Smooth muscle cell of the brain vasculature (primary cell): ENCODE measurements at regions not wholly inside any gene's neighbourhood (a gene's known extent, or its start where the extent isn't known, plus 50 kb on each side); places are given as distances from the start of the nearest gene placed in this dataset.

Experiments
- DNase-seq: peaks from one replicate; pipeline ENCODE4 v3.0.0-alpha.2; 2012; ENCODE audit warnings: low read depth, low spot score

DNA sequence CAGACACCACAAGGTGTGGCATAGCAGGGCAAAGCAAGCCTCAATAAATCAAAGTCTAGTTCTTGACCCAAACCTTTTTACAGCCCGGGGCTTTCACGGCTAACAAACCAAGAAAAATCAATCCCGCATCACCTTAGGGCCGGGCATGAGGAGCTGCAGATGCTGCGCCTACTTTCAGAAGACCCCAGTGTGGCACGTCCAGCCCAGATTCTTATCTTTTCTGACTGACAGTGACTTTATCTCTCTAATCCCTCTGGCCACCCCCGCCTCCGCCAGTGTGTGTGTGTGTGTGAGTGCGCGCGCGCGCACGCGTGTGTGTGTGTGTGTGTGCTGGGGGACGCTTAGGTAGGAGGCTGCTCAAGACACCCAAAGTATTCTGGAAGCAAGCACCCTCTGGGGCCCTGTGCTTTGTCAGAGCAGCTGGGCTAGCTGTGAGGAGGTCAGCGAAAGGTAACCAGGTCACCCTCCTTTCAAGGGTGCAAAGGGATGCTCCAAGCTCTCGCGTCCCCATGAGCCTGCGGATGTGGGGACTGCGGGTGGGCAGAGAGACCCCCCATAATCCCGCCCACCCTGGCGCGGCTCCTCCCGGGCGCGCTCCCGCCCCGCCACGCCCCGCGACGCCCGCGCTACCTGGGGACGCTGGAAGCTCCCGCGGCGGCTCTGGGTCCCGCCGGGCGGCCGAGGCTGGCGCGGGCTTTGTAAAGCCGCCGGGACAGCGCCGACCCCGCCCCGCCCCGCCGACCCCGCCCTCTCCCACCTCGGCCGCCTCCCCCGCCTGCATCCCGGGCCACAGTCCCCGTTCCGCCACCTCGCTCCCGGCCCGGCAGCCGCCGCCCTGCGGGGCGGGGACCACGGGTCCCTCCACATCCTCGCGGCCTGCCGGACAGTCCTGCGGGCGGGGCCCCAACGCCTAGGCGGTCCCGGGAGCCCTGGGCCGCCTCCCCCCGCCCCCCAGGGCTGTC lies 57.1 kb upstream of the RHOBTB1 start:
- DNase-seq: peak; percentile 6

DNA sequence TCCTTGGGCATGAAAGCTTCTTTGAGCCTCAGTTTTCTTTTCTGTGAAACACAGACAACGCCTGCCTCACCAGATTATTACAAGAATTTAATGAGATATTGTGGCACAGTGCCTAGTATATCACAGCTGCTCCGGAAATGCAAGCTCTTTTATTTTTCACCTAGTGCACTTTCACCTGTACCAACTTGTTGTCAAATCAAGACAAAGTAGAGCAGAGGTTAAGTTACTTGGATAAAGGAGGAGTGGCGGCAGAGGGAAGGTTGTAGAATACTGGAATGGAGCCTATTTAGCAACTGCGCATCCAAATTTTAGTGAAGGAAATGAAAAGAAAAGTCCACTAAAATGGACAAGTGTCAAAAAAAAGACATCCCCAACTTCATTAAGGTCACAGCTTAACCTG lies 54.9 kb upstream of the RHOBTB1 start:
- DNase-seq: no peak

DNA sequence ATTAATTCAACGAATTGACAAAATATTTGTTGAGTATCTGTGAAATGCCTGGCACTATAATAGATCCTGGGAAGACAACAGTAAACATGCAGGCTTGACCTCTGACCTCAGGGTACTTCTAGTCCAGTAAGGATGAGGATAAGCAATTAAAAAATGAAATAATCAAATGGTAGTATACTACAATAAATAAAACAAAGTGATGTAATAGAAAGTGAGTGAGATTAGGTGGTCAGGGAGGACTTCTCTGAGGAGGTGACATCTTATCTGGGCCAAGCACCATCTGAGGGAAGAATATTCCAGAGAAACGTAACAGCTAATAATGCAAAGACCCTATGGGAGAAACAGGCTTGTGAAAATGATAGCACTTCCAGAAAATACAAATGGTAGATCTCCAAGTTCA lies 50.1 kb upstream of the RHOBTB1 start:
- DNase-seq: no peak
